Astrocyte (in vitro differentiated cells and primary cell): ENCODE measurements at regions not wholly inside any gene's neighbourhood (a gene's known extent, or its start where the extent isn't known, plus 50 kb on each side); places are given as distances from the start of the nearest gene placed in this dataset.

Experiments
- DNase-seq: peaks from one replicate; pipeline ENCODE4 v3.0.0-alpha.2; 2010; ENCODE audit warnings: low read depth
- FAIRE-seq: peaks from 2 replicates; lab custom pipeline; 2011; peaks lifted over from hg19 to GRCh38; lab: Jason Lieb, UNC
- H2AFZ ChIP-seq: 2 replicates; pipeline ENCODE4 v1.6.0; 2012; ENCODE audit warnings: low read depth, low read length, inconsistent platforms
- H3K27ac ChIP-seq: 2 replicates; pipeline ENCODE4 v1.5.1; 2011; ENCODE audit warnings: low read depth, low read length, inconsistent platforms
- H3K27me3 ChIP-seq: 2 replicates; pipeline ENCODE4 v1.6.0; 2011; ENCODE audit warnings: low read length, inconsistent platforms; ENCODE audit not compliant: insufficient read depth
- H3K36me3 ChIP-seq: 2 replicates; pipeline ENCODE4 v1.5.1; 2011; ENCODE audit warnings: low read length, inconsistent platforms; ENCODE audit not compliant: insufficient read depth
- H3K4me1 ChIP-seq: 2 replicates; pipeline ENCODE4 v1.5.1; 2011; ENCODE audit warnings: low read length, inconsistent platforms; ENCODE audit not compliant: insufficient read depth
- H3K4me2 ChIP-seq: 2 replicates; pipeline ENCODE4 v1.6.0; 2012; ENCODE audit warnings: low read length, inconsistent platforms
- H3K4me3 ChIP-seq: 2 replicates; pipeline ENCODE4 v1.5.1; 2011; ENCODE audit warnings: low read depth, mild to moderate bottlenecking, low read length, inconsistent platforms; ENCODE audit not compliant: insufficient read depth
- H3K79me2 ChIP-seq: 2 replicates; pipeline ENCODE4 v1.6.0; 2012; ENCODE audit warnings: mild to moderate bottlenecking, low read length, inconsistent platforms; ENCODE audit not compliant: insufficient read depth
- H3K9ac ChIP-seq: 2 replicates; pipeline ENCODE4 v1.6.0; 2012; ENCODE audit warnings: mild to moderate bottlenecking, low read length, inconsistent platforms
- H3K9me3 ChIP-seq: 2 replicates; pipeline ENCODE4 v1.5.1; 2012; ENCODE audit warnings: low read depth, mild to moderate bottlenecking, low read length, inconsistent platforms; ENCODE audit not compliant: insufficient read depth
- H4K20me1 ChIP-seq: 2 replicates; pipeline ENCODE4 v1.6.0; 2012; ENCODE audit warnings: low read length, inconsistent platforms; ENCODE audit not compliant: insufficient read depth
- H3K27ac Mint-ChIP-seq: one replicate; pipeline ENCODE4 v1.8.0; 2021; ENCODE audit warnings: mild to moderate bottlenecking, mixed read lengths; ENCODE audit not compliant: unreplicated experiment
- H3K27me3 Mint-ChIP-seq: one replicate; pipeline ENCODE4 v1.8.0; 2021; ENCODE audit warnings: low read depth, mixed read lengths; ENCODE audit not compliant: unreplicated experiment
- H3K36me3 Mint-ChIP-seq: one replicate; pipeline ENCODE4 v1.8.0; 2021; ENCODE audit warnings: low read depth, mixed read lengths; ENCODE audit not compliant: unreplicated experiment
- H3K4me1 Mint-ChIP-seq: one replicate; pipeline ENCODE4 v1.8.0; 2021; ENCODE audit warnings: low read depth, mixed read lengths; ENCODE audit not compliant: unreplicated experiment
- H3K4me3 Mint-ChIP-seq: one replicate; pipeline ENCODE4 v1.8.0; 2021; ENCODE audit warnings: mild to moderate bottlenecking, moderate library complexity, mixed read lengths; ENCODE audit not compliant: unreplicated experiment
- H3K9me3 Mint-ChIP-seq: one replicate; pipeline ENCODE4 v1.8.0; 2021; ENCODE audit warnings: mild to moderate bottlenecking, mixed read lengths; ENCODE audit not compliant: unreplicated experiment
- EZH2 ChIP-seq: IDR thresholded peaks from 2 replicates; pipeline ENCODE4 v1.6.1; 2012; ENCODE audit warnings: mild to moderate bottlenecking, low read length, inconsistent platforms; ENCODE audit not compliant: insufficient read depth
- TF ChIP-seq, protein P1 (sequence below): IDR thresholded peaks from 2 replicates; pipeline ENCODE4 v1.5.1; 2011; ENCODE audit warnings: low read depth, mild to moderate bottlenecking, inconsistent platforms, low read length, moderate library complexity; ENCODE audit not compliant: insufficient read depth

DNA sequence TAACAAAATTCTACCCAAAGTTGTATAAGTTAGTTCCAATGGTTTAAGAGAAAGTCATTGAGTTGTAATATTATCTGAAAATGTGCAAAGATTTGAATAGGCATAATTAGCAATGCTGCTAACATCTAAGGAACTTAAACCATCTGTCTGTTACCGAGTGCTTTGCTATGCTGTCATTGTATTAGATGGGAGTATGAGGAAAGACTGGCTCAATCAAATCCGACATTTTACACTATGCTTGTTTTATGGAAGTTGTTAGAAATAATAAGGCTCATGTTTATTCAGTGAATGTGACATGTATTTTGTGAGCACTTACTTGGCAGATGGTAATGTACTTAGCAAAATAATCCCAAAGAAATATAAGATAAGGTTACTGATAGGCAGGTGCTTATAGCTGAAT lies 1715.1 kb downstream of the PCDH7 start:
- no peak overlapping the region for H3K27ac Mint-ChIP-seq
- Histone ChIP-seq H3K27me3 (no peaks in the 10 kb centered on the region), H3K36me3 (no peaks in the 10 kb centered on the region), H3K4me3 (no peak overlapping the region), H3K4me1 (no peaks in the 10 kb centered on the region), H3K79me2 (no peaks in the 10 kb centered on the region), H4K20me1 (no peaks in the 10 kb centered on the region), H3K27ac (no peak overlapping the region), H2AFZ (no peak overlapping the region), H3K9me3 (peaks cover 3% of the 10 kb centered on the region), H3K4me2 (no peak overlapping the region), H3K9ac (no peak overlapping the region)
- DNase-seq = no peak
- no peak for TF ChIP-seq EZH2
- TF ChIP-seq, protein P1, sequence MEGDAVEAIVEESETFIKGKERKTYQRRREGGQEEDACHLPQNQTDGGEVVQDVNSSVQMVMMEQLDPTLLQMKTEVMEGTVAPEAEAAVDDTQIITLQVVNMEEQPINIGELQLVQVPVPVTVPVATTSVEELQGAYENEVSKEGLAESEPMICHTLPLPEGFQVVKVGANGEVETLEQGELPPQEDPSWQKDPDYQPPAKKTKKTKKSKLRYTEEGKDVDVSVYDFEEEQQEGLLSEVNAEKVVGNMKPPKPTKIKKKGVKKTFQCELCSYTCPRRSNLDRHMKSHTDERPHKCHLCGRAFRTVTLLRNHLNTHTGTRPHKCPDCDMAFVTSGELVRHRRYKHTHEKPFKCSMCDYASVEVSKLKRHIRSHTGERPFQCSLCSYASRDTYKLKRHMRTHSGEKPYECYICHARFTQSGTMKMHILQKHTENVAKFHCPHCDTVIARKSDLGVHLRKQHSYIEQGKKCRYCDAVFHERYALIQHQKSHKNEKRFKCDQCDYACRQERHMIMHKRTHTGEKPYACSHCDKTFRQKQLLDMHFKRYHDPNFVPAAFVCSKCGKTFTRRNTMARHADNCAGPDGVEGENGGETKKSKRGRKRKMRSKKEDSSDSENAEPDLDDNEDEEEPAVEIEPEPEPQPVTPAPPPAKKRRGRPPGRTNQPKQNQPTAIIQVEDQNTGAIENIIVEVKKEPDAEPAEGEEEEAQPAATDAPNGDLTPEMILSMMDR = no peak
- H3K4me1 Mint-ChIP-seq = no peaks in the 10 kb centered on the region
- no peaks in the 10 kb centered on the region for H3K27me3 Mint-ChIP-seq
- H3K4me3 Mint-ChIP-seq = no peak overlapping the region
- no peak for FAIRE-seq
- H3K36me3 Mint-ChIP-seq = no peaks in the 10 kb centered on the region
- H3K9me3 Mint-ChIP-seq = no peaks in the 10 kb centered on the region

DNA sequence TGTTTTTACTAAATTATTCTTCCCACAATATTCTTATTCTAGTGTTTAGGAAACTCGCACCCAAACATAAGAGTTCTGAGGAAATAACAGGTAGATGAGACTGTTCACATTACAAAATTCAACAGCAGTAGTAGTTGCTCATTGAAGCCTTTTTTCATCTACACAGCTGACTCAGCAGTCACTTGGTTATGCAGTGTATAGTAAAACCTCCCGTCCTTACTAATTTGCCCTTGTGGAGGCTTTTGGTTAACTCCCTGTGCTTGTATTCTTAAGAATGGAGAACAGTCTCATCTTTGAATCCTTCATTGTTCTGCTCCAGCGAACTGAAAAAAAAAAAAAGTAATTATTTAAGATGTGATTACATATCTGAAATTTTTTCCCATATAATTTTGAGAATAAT lies 1716.6 kb downstream of the PCDH7 start:
- Histone ChIP-seq H3K4me2 (no peak overlapping the region), H3K27me3 (no peaks in the 10 kb centered on the region), H3K4me3 (no peak overlapping the region), H3K4me1 (no peaks in the 10 kb centered on the region), H3K9ac (no peak overlapping the region), H3K36me3 (no peaks in the 10 kb centered on the region), H3K9me3 (peaks cover 3% of the 10 kb centered on the region), H3K79me2 (no peaks in the 10 kb centered on the region), H3K27ac (no peak overlapping the region), H4K20me1 (no peaks in the 10 kb centered on the region), H2AFZ (no peak overlapping the region)
- no peaks in the 10 kb centered on the region for H3K36me3 Mint-ChIP-seq
- DNase-seq (no peak), FAIRE-seq (no peak)
- H3K27me3 Mint-ChIP-seq = no peaks in the 10 kb centered on the region
- TF ChIP-seq, protein P1 = no peak
- no peak for TF ChIP-seq EZH2
- no peak overlapping the region for H3K27ac Mint-ChIP-seq
- H3K9me3 Mint-ChIP-seq = no peaks in the 10 kb centered on the region
- no peak overlapping the region for H3K4me3 Mint-ChIP-seq
- H3K4me1 Mint-ChIP-seq = no peaks in the 10 kb centered on the region

DNA sequence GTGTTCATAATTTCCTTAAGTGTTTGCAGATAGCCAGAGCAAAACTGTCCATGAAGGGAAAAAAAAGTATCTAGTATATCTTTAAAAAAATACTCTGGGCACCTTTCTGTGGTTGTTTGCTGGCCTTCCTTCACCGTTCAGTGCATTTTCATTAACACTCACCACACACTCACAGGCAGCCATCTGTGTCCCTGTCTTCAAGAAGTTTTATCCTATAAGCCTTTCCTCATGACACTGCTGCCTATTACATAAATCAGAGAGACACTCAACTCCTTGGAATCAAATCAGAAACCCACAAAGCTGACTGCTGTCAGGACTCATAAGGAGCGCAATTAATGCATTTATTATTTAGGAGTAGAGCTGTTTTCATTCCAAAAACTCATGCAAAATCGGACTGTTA lies 1720.2 kb downstream of the PCDH7 start:
- Histone ChIP-seq H3K36me3 (no peaks in the 10 kb centered on the region), H3K4me2 (no peak overlapping the region), H4K20me1 (no peaks in the 10 kb centered on the region), H3K27ac (no peak overlapping the region), H2AFZ (no peak overlapping the region), H3K4me1 (no peaks in the 10 kb centered on the region), H3K9ac (no peak overlapping the region), H3K9me3 (no peaks in the 10 kb centered on the region), H3K79me2 (no peaks in the 10 kb centered on the region), H3K4me3 (no peak overlapping the region), H3K27me3 (no peaks in the 10 kb centered on the region)
- TF ChIP-seq, protein P1 = no peak
- no peak for TF ChIP-seq EZH2
- no peaks in the 10 kb centered on the region for H3K9me3 Mint-ChIP-seq
- H3K4me1 Mint-ChIP-seq = no peaks in the 10 kb centered on the region
- H3K27me3 Mint-ChIP-seq = no peaks in the 10 kb centered on the region
- H3K4me3 Mint-ChIP-seq = no peak overlapping the region
- H3K36me3 Mint-ChIP-seq = no peaks in the 10 kb centered on the region
- DNase-seq (no peak), FAIRE-seq (no peak)
- no peak overlapping the region for H3K27ac Mint-ChIP-seq
